EH (cell line): ENCODE measurements at regions not wholly inside any gene's neighbourhood (a gene's known extent, or its start where the extent isn't known, plus 50 kb on each side); places are given as distances from the start of the nearest gene placed in this dataset.
"Not testable (repeated sequence)": the region's sequence is repeated elsewhere in the genome, so short reads cannot be mapped to it uniquely, and the experiment has no call there.

ENCODE experiments used
- DNase-seq: peaks from one replicate; pipeline ENCODE4 v3.0.0-alpha.2; 2015; ENCODE audit warnings: low read depth

DNA sequence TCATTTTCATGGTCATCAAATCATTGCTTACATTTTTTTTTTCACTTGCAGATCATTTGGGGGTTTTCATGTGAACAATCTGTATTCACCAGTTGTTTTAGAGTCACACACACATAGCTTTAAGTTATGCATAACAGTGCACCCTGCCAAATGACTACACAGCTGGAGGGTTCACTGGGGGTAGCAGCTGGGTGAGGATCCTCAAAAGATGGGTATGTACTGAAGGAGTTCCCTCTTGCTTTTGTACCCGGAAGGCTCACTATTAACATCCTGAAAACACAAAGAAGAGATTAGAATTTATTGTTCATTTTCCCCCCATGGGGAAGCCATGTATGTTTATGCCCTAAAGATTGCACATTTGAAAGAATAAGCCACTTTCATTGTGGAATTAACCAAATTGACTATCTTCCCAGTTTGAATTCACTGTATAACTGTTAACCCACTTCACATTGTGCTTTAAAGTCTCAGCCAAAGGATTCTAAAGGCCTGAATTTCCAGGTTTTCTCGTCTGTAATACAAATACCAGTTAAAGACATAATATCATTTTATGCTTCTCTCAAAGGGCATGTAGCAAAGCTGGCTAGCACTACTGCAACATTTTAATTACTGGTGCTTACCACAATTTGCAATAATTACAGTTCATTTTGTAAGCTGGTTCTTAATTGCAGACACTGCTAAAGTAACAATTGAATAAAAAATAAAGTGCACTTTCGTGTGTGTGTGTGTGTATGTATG, 466.4 kb upstream of the MEF2C start:
- DNase-seq, result no peak

DNA sequence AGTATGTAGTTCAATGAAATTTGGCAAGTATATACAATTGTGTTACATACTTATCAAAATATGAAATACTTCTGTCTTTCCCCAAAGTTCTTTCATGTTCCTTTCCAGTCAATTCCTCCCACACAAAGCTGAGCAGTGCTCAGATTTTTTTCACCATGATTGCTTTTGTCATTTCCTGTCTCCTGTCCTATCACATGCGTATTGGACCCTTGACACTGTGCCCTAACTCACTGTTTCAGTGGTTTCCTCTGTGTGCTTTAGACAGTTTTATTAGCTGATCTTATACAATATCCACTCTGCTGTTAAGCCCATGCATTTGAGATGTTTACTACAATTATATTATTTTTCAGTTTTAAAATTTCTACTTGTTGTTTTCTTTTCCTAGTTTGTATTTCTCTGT, 463.6 kb upstream of the MEF2C start:
- DNase-seq, result no peak

DNA sequence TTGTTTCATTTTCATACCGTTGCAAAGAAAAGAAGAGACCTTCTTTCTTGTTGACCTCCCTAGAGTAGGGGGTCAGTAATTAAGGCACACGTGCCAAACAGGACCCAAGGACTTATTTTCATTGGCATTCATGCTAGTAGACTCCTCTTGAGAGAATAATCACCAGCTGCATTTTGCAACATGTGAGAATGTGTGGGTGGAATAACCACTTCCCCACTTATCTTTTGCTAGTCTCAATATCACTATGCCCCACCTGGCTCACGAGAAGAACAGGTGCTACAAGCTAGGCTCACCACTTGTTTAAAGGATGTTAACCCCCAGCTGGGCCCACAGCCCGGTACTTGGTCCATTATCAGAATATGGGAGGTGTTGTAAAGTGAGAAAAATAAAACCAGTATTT, 460.7 kb upstream of the MEF2C start:
- DNase-seq, result no peak

DNA sequence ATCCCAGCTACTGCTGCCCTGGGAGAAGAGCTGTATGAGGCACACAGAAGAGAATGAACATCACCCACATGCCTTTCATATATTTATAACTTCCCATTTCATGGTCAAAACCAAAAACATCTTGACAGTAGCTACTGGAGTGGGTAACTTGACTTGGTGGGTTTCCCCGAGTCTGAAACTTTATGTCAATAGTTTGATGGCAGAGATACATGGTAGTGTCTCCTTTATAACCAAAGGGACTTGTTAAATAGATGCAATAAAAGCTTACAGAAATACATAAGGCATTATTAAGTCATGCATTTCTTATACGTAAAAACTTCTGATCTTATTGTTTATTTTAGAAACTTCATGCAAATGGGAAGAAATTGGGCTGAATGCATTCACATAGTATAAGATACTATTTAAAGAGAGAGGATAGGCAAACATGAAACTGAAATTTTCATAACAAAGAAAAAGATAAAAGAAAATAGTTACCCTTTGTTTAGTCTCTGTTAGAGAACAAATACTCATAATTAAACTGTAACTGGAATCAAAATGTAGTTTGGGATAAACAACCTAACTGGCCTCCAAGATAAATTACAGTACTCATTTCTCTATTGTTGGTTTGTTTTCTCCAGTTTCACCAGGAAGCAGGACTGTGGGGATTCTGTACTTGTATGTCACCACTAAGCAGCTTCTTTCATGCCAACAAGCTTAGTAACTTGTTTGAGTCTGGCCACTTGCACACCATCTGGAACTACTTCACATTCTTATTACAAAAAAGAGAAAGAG, 459.3 kb upstream of the MEF2C start:
- peak; percentile 71 for DNase-seq

DNA sequence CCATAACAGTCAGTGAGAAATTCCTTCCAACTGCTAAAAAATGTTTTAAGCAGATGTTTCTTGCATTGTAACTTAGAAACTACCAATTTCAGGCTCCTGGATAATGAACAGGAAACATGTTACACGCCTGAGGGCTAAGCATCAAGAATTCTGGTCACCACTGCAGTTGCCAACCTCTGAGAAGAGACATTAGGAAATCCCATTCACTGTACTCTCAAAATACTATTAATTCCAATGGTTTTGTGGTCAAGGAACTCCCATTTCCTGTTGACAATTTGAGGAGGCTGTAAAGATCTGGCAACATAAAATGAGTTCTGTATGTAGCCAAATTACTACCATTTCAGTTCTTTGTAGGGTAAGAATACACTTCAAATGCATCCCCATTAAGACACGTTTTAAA, 456.0 kb upstream of the MEF2C start:
- DNase-seq, result peak; percentile 75

DNA sequence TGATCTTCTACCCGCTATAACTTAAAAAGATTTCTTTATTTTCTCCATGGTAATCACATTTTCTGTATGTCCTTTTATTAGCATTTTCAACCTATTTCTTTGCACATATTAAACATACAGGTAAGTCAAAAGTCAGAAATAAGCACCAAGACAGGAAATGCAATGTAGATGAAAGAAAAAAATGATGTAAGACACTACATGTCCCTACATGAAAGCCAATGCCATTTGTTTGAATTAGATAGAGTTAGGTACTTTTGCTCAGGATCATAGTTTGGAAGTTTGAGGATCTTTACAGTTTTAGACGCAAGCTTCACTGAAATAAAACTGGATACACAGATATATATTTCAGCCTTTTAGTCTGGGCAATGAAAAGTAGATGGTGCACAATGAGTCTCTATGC, 453.1 kb upstream of the MEF2C start:
- no peak for DNase-seq

DNA sequence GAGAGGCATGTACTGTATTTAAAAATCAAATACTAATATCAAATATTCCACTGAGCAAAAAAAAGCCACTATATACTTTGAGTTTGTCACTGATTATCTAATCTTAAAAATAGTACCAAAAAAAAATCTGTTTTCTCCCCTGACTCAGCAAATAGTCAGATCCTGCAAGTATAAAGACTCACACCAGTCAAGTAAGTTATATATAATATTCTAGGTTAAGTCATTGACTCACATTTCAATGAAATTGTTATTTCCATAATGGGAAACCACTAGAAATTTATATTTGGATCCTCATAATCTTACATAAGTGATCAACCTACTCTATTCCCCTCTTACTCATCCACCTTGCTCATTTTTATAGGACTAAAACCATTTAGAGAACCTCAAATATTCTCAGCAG, 447.2 kb upstream of the MEF2C start:
- no peak for DNase-seq

DNA sequence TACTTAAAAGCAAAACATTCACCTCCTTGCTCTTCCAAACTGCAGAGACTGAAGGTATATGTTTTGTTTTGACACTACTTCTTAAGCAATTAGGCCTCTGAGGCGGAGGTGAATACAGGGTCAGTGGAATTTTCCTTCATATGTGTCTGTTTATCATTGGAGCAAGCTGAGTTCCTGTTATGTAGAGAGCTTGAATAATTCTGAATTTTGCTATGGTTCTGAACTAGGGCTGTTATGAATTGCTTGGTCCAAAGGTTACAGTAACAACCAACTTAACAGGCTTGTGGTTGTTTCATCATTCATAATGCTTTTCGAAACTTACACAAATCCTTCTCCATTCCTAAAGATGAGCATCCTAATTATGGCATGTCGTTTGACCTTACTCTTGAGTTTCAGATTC, 444.6 kb upstream of the MEF2C start:
- DNase-seq, result no peak

DNA sequence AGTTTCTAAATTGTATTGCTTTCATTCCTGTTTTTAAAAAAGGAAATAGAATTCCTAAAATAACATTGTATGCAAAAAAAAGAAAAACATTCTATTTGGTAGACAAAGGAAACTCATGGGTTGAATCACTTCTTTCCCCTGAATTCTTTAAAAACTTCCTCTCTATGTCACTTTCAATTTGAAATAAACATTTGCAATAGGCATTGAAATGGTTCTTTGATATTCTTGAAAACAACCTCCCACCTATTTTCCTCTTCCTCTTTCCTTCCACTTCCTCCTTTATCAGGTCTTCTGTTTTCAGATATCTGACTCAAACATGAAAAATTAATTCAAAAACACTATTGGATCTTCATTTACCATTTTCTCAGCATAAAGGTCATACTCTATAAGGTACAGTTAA, 442.0 kb upstream of the MEF2C start:
- no peak for DNase-seq

DNA sequence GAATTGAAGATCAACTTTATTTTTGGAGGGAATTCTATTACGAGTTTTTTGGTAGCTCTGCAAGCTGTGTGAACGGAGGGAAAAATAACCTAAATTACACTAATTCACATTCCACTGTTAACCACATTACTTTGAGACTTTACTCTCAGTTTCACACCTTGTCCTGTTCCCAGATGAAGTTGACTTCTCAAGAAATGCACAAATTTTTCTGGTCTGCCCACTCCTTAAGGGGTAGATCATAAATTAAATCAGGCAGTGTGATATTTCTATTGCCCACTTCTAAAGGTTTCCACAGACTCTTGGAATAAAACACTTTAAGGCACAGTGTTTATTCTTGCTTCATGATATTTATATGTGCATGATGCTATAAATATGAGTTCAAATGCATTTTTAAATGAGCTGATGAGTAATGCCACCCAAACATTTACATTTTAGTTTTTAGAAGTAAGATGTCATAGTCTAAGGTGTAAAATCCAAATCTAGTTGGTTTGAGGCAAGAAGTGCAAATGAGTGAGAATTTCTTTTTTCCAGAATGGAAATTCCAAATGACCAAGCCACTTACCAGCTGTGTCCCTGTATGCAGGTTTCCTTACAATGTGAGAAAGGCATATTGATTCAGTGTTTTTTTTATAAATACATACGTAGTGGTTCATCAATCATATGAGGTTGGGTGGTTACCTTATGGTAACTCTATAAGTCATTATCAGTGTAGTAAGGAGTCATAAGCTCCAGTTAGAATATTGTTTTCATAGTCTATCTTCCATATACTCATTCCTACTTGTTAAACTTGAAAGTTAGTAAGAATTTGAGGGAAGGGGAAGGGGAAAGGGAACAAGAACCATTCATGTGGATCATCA, 437.7 kb upstream of the MEF2C start:
- DNase-seq, result no peak

DNA sequence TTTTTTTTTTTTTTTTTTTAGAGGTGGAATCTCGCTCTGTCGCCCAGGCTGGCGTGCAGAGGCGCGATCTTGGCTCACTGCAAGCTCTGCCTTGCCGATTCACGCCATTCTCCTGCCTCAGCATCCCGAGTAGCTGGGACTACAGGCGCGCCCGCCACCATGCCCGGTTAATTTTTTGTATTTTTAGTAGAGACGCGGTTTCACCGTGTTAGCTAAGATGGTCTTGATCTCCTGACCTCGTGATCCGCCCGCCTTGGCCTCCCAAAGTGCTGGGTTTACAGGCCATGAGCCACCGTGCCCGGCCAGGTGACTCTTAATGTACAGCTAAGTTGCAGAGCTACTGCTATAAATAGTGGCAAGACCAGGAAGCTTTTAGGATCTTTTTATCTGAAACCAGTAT, 434.9 kb upstream of the MEF2C start:
- DNase-seq, result not testable (repeated sequence)

DNA sequence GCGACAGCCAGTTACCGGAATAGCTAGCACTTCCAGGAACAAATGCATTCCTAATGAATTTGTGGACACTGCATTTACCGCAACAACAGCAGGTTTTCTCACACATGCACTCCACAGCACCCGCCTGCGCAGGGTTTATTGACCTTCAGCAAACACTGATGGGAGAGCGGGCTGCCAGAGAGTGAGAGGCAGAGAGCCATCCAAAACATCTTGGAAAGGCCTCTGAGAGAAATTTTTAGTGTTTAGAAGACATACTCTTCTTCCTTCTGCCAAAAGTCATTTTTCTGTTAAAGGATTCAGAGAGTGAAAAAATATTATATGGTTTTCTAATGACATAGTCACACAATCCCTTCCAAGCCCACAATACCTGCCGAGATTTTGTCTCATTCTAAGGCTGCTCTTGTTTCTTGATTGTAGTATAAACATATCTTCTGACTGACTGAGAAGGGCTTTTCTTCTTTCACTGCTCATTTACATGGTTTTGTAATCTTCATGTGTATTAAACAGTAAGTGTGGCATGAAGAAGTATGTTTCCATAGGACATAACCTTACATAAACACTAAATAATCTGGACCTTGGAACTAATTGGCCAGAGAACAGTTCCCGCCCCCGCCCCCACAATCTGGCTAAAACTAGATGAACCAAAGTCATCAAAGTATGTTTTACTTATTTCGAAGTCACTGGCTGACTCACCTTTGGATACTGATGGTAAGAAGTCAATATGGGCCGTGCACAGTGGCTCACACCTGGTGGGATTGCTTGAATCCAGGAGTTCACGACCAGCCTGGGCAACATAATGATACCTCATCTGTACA, 432.5 kb upstream of the MEF2C start:
- DNase-seq, result no peak

DNA sequence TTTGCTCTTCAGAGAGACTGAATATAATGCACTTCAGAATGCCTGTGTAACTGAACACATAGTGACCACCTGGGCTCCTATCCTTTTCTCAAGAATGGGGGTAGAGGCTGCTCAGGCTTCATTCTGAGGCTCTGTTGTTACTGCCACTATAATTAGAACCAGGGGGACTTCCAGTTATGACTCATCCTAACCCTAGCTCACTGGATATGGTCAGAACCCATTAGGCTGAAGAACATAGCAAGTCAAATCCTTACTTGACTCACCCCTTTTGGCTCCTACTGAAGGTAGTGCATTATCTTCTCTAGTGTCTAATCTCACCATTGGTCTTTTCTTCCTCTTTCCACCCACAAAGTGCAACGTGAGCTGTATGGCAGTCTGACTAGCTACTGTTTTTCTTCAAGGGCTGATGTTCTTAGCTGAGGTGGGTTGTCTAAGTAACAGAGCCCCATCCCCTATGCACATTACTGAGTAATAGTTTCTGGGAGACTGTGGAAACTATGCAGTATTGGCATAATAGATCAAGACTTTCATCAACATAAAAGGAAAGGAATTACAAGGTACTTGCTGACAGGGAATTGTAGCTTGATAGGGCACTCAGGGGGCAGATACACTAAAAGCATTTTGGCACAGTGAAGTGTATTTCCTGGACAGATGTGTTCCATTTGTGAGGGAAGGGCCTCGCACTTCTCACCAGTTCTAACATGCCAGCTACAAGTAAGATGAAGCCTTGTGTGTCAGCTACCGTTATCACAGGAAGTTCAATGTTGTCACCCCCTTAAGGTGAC, 431.0 kb upstream of the MEF2C start:
- DNase-seq, result peak; percentile 71

DNA sequence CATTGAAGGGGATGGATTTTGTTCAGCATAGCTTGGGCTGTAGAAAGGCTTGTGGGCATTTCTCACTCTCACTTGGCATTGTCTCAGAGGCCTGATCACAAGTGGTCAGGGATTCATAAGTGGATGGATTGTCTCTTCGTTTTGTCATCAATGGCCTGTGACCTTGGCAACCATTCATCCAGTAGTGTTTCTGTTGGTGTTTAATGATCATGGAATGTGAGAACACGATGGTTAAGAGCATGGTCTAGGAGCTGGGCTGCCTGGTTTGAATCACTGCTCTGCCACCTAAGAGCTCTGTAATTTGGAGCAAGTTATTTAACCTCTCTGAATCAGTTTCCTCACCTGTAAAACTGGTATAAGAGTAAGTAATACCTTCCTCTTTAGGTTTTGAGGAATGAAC, 430.1 kb upstream of the MEF2C start:
- DNase-seq, result peak; percentile 49

DNA sequence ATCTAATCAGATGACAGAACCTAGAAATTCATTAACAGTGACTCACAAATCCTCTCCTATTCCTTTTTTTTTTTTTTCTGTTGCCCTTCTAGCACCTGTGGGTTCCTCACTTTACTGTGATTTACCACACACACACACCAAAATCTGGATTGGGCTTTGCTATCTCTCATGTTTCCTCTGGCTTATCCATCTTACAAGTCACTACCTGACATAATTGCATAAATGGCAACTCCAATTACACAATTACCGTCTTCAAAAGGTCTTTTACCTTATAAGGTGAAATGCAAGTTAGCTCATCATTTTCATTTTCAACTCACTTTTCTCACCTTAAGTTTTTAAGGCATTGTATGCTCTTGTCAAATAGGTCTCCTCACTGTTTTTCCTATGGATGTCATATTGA, 426.3 kb upstream of the MEF2C start:
- no peak for DNase-seq

DNA sequence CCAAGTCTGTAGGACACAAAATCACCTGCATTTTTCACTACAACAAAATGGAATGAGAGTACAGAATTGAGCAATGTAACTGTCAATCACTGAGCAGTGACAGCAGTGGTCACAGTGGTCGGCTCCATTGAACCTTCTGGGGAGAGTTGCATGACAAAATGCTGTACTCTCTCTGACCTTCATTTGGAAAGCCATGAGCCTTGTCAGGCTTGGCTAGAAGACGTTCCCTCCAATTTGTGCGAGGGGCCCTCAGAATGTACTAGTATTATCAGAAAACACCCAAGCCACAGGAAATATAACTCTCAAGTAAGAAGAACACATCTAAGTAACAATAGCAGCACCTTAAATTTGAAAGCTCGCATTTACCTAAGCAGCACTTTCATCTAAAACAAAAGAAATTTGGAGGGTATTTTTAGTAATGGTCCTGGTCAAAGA, 425.6 kb upstream of the MEF2C start:
- no peak for DNase-seq

DNA sequence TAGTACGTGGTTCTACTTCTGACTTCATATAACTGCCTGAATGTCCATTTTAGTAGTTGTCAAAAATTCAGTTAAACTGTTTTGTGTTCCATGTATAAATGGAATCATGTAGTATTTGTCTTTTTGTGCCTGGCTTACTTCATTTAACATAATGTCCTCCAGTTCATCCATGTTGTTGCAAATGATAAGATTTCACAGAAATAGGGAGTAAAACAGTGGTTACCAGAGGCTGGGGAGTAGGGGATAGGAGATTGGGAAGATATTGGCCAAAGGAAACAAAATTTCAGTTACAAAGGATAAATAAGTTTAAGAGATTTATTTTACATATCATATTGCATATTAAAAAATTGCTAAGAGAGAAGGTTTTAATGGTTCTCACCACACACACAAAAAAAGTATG, 425.0 kb upstream of the MEF2C start:
- no peak for DNase-seq

DNA sequence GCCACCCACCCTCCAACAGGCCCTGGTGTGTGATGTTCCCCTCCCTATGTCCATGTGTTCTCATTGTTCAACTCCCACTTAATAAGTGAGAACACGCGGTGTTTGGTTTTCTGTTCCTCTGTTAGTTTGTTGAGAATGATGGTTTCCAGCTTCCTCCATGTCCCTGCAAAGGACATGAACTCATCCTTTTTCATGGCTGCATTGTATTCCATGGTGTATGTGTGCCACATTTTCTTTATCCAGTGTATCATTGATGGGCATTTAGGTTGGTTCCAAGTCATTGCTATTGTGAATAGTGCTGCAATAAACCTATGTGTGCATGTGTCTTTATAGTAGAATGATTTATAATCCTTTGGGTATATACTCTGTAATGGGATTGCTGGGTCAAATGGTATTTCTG, 424.2 kb upstream of the MEF2C start:
- not testable (repeated sequence) for DNase-seq

DNA sequence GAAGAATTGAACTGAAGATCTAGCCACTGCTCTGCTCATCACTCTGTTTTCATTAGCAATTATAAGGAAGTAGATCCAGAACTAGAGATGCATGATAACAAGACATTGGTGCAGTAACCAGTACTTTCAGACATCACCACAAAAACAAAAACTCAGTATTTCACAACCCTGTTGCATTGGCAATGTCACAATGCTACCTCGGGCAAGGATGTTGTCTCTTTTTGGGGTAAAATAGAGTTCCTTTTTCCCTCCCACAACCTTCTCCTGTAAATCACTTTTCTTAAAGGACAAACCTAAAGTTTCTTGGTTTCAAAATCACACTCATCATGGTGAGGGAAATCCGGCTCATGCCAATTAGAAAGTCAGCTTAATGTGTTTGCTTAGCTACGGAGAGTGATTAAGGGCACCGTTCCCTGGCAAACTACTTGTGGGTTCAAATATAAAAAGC, 420.1 kb upstream of the MEF2C start:
- no peak for DNase-seq

DNA sequence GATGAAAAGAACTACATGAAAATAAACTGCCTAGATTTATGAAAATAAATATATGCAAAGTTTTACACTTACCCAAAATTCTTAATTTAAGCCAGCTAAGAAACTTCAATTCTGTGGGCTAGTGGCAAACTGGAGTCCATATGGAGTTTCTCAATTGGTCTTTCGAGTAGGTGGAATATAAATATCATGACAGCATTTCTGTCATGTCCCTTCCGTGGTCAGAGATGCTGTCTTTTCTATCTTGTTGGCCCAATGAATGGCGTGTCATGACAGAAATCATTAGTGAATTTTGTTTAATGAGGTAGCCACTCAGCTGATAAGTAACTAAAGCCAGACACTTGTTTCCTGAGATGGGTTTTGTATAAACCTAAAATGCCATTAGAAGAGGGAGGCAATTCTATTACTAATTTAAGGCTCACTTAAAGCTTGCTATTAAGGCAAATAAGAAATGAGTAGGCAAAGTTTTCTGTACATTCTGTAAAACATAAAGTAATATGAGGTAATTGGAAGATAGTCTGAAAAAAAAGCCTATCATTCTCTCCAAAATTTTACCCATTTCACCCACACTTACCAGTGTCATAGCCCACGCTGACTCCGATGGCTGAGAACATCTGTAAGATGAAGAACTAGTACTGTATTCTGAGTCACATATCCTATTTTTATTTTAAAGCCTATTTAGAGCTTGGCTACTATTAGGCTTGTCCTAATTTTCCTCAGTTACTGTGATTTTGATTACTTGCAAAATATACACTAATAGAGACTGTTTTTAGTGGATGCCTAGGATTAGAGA, 419.3 kb upstream of the MEF2C start:
- no peak for DNase-seq
